PC-9 (cell line): ENCODE measurements at regions not wholly inside any gene's neighbourhood (a gene's known extent, or its start where the extent isn't known, plus 50 kb on each side); places are given as distances from the start of the nearest gene placed in this dataset.

ENCODE experiments used
- CTCF ChIP-seq: fragments of 200-600 bp; sonication (generic); conservative IDR thresholded peaks from 2 replicates; pipeline ENCODE4 v1.6.1; 2017; ENCODE audit warnings: mixed run types, antibody characterized with exemption, mild to moderate bottlenecking, moderate library complexity
- EZH2 ChIP-seq: fragments of 200-600 bp; sonication (generic); IDR thresholded peaks from 2 replicates; pipeline ENCODE4 v1.8.0; 2017; ENCODE audit warnings: antibody characterized with exemption, low read depth

GRCh38 chr2:163121483-163121882 is 282.9 kb upstream of the KCNH7 start:
- TF ChIP-seq CTCF (no peak), EZH2 (no peak)
